GM12872 (cell line): ENCODE measurements at regions not wholly inside any gene's neighbourhood (a gene's known extent, or its start where the extent isn't known, plus 50 kb on each side); places are given as distances from the start of the nearest gene placed in this dataset.

Experiments used
- CTCF ChIP-seq: IDR thresholded peaks from 3 replicates; pipeline ENCODE4 v1.5.1; 2011; ENCODE audit warnings: low read depth, mild to moderate bottlenecking, low read length, moderate library complexity; ENCODE audit not compliant: insufficient read depth

GRCh38 chr5:8291641-8292040 lies 422.7 kb downstream of the MTRR start:
- no peak for TF ChIP-seq CTCF

GRCh38 chr5:8295141-8295540 lies 426.2 kb downstream of the MTRR start:
- no peak for TF ChIP-seq CTCF

- TF ChIP-seq CTCF: no peak
These were observed 430.8 kb downstream of the MTRR start for GRCh38 chr5:8299716-8300115.

GRCh38 chr5:8304341-8304740 lies 435.4 kb downstream of the MTRR start:
- no peak for TF ChIP-seq CTCF

- no peak for TF ChIP-seq CTCF
These were observed 437.4 kb downstream of the MTRR start for GRCh38 chr5:8306288-8306896.

GRCh38 chr5:8314965-8315364 lies 446.0 kb downstream of the MTRR start:
- TF ChIP-seq CTCF: no peak

- TF ChIP-seq CTCF: no peak
These were observed 447.8 kb downstream of the MTRR start for GRCh38 chr5:8316608-8317280.
